ACHN (cell line): ENCODE measurements at regions not wholly inside any gene's neighbourhood (a gene's known extent, or its start where the extent isn't known, plus 50 kb on each side); places are given as distances from the start of the nearest gene placed in this dataset.

Source experiments
- DNase-seq: peaks from one replicate; pipeline ENCODE4 v3.0.0-alpha.2; 2015
- in situ Hi-C: cut with HindIII; loops from 2 replicates; pipeline ENCODE4 v1.10.0; 2017; ENCODE audit warnings: low sequenced_read_pairs, low pct_ligation_motif_present, low pct_unique_long_range_greater_than_20kb

GRCh38 chr15:62824111-62825015, 218.2 kb upstream of the TPM1 start:
- DNase-seq: peak; percentile 54
- in situ Hi-C loops: no loop called here

GRCh38 chr15:62825191-62825590, 217.4 kb upstream of the TPM1 start:
- DNase-seq: no peak
- in situ Hi-C loops: no loop called here

GRCh38 chr15:62826561-62826960, 216.0 kb upstream of the TPM1 start:
- no peak for DNase-seq
- in situ Hi-C loops: no loop called here

- no peak for DNase-seq
- in situ Hi-C loops: no loop called here
These were observed 214.2 kb upstream of the TPM1 start for GRCh38 chr15:62828364-62828763.

- in situ Hi-C loops: no loop called here
- DNase-seq: no peak
These were observed 210.3 kb upstream of the TPM1 start for GRCh38 chr15:62832231-62832630.

GRCh38 chr15:62833646-62834045, 208.9 kb upstream of the TPM1 start:
- in situ Hi-C loops: no loop called here
- DNase-seq: no peak

GRCh38 chr15:62834686-62835329, 207.7 kb upstream of the TPM1 start:
- in situ Hi-C loops: no loop called here
- no peak for DNase-seq

GRCh38 chr15:62835351-62835750, 207.2 kb upstream of the TPM1 start:
- in situ Hi-C loops: no loop called here
- no peak for DNase-seq

GRCh38 chr15:62835762-62836161, 206.8 kb upstream of the TPM1 start:
- in situ Hi-C loops: no loop called here
- no peak for DNase-seq

- DNase-seq: no peak
- in situ Hi-C loops: no loop called here
These were observed 201.8 kb upstream of the TPM1 start for GRCh38 chr15:62840526-62841268.

- in situ Hi-C loops: no loop called here
- peak; percentile 24 for DNase-seq
These were observed 201.3 kb upstream of the TPM1 start for GRCh38 chr15:62841269-62841628.

- DNase-seq: peak; percentile 27
- in situ Hi-C loops: no loop called here
These were observed 200.5 kb upstream of the TPM1 start for GRCh38 chr15:62841891-62842559.

GRCh38 chr15:62843311-62843710, 199.2 kb upstream of the TPM1 start:
- no peak for DNase-seq
- in situ Hi-C loops: no loop called here

GRCh38 chr15:62844564-62845240, 197.8 kb upstream of the TPM1 start:
- no peak for DNase-seq
- in situ Hi-C loops: no loop called here

GRCh38 chr15:62845241-62846126, 197.1 kb upstream of the TPM1 start:
- peak; percentile 54 for DNase-seq
- in situ Hi-C loops: no loop called here

- DNase-seq: no peak
- in situ Hi-C loops: no loop called here
These were observed 196.3 kb upstream of the TPM1 start for GRCh38 chr15:62846131-62846804.
